ENCODE measurements at regions not wholly inside any gene's neighbourhood (a gene's known extent, or its start where the extent isn't known, plus 50 kb on each side); places are given as distances from the start of the nearest gene placed in this dataset.

- no peak for TF ChIP-seq CTCF (conservative IDR thresholded peaks at IDR 0.05 in 1 of 2, IDR thresholded peaks at IDR 0.05 in 1 of 2; ENCODE audit: low read depth in 1 of 2, low read length in 2 of 2)
- TF ChIP-seq EZH2 (IDR thresholded peaks at IDR 0.05; ENCODE audit: low read length, missing control alignments) = no peak
Measured at GRCh38 chrX:100484971-100485370, 74.9 kb upstream of the PCDH19 start.
